Fibroblast of lung (primary cell): ENCODE measurements at regions not wholly inside any gene's neighbourhood (a gene's known extent, or its start where the extent isn't known, plus 50 kb on each side); places are given as distances from the start of the nearest gene placed in this dataset.
"Not testable (repeated sequence)": the region's sequence is repeated elsewhere in the genome, so short reads cannot be mapped to it uniquely, and the experiment has no call there.

Experiments
- DNase-seq, 2 donors: peaks; one replicate each; pipeline versions ENCODE4 v3.0.0 to v3.0.0-alpha.2; 2010; ENCODE audit warnings: low read depth in 2 of 2
- H2AFZ ChIP-seq: 2 replicates; pipeline ENCODE4 v1.5.1; 2012; ENCODE audit warnings: low read length, control low read depth, inconsistent platforms
- H3K27ac ChIP-seq: 2 replicates; pipeline ENCODE4 v1.5.1; 2011; ENCODE audit warnings: low read length, control low read depth; ENCODE audit not compliant: insufficient read depth
- H3K27me3 ChIP-seq: 2 replicates; pipeline ENCODE4 v1.5.1; 2011; ENCODE audit warnings: mild to moderate bottlenecking, low read length; ENCODE audit not compliant: control insufficient read depth, insufficient read depth
- H3K36me3 ChIP-seq: 2 replicates; pipeline ENCODE4 v1.5.1; 2011; ENCODE audit warnings: low read length; ENCODE audit not compliant: control insufficient read depth, insufficient read depth
- H3K4me1 ChIP-seq: 2 replicates; pipeline ENCODE4 v1.5.1; 2011; ENCODE audit warnings: low read length; ENCODE audit not compliant: control insufficient read depth, insufficient read depth; ENCODE audit errors: extremely low read depth
- H3K4me2 ChIP-seq: 2 replicates; pipeline ENCODE4 v1.5.1; 2011; ENCODE audit warnings: low read length, control low read depth; ENCODE audit not compliant: insufficient read depth; ENCODE audit errors: extremely low read depth
- H3K4me3 ChIP-seq, 4 experiments: fragments of 200-600 bp in 1 of 4; sonication (generic) in 1 of 4; replicated peaks in 1 of 4; 2 replicates each; pipeline ENCODE4 v1.5.1; 2011 to 2016; ENCODE audit warnings: low read length in 4 of 4, low read depth in 3 of 4, mild to moderate bottlenecking in 3 of 4, control low read depth in 2 of 4, inconsistent platforms in 1 of 4, mixed read lengths in 1 of 4; ENCODE audit not compliant: insufficient read depth in 1 of 4; ENCODE audit errors: control extremely low read depth in 1 of 4
- H3K79me2 ChIP-seq: 2 replicates; pipeline ENCODE4 v1.5.1; 2012; ENCODE audit warnings: mild to moderate bottlenecking, low read length, inconsistent platforms; ENCODE audit not compliant: control insufficient read depth, insufficient read depth
- H3K9ac ChIP-seq: 2 replicates; pipeline ENCODE4 v1.5.1; 2011; ENCODE audit warnings: mild to moderate bottlenecking, low read length, control low read depth; ENCODE audit not compliant: insufficient read depth
- H3K9me3 ChIP-seq: 2 replicates; pipeline ENCODE4 v1.5.1; 2012; ENCODE audit warnings: low read depth, low read length; ENCODE audit not compliant: control insufficient read depth, insufficient read depth
- H4K20me1 ChIP-seq: 2 replicates; pipeline ENCODE4 v1.5.1; 2011; ENCODE audit warnings: low read length; ENCODE audit not compliant: control insufficient read depth, insufficient read depth; ENCODE audit errors: extremely low read depth
- CTCF ChIP-seq, 2 donors: IDR thresholded peaks in 1 of 2; conservative IDR thresholded peaks in 1 of 2; 1 replicate in 1 of 2; 2 replicates in 1 of 2; pipeline ENCODE4 v1.5.1; 2011 to 2012; ENCODE audit warnings: low read length in 2 of 2, control low read depth in 1 of 2, inconsistent platforms in 1 of 2, low read depth in 1 of 2, mild to moderate bottlenecking in 1 of 2

- not testable (repeated sequence) for H3K9me3 ChIP-seq, H4K20me1 ChIP-seq, H2AFZ ChIP-seq, H3K27ac ChIP-seq, H3K4me1 ChIP-seq, H3K27me3 ChIP-seq, H3K4me3 ChIP-seq, H3K79me2 ChIP-seq, H3K9ac ChIP-seq, H3K36me3 ChIP-seq
- DNase-seq: peak in 1 of 2 donors; percentile 18
- TF ChIP-seq CTCF (conservative IDR thresholded peaks at IDR 0.05 in 1 of 2, IDR thresholded peaks at IDR 0.05 in 1 of 2; ENCODE audit: low read depth in 1 of 2, low read length in 2 of 2): peak; percentile 18 to 26
- H3K4me2 ChIP-seq: peak overlapping the region; percentile 48
These were observed 178.9 kb upstream of the POMZP3 start for GRCh38 chr7:76806010-76806409.

GRCh38 chr7:76805262-76805661 lies 178.2 kb upstream of the POMZP3 start:
- H4K20me1 ChIP-seq, H3K4me3 ChIP-seq, H2AFZ ChIP-seq, H3K9me3 ChIP-seq, H3K4me1 ChIP-seq, H3K9ac ChIP-seq, H3K36me3 ChIP-seq, H3K27ac ChIP-seq, H3K27me3 ChIP-seq, H3K79me2 ChIP-seq, H3K4me2 ChIP-seq, DNase-seq: not testable (repeated sequence)

GRCh38 chr7:76797639-76798038 lies 170.6 kb upstream of the POMZP3 start:
- not testable (repeated sequence) for H3K27ac ChIP-seq, H3K9me3 ChIP-seq, H3K9ac ChIP-seq, H3K36me3 ChIP-seq, H3K79me2 ChIP-seq, H3K27me3 ChIP-seq, H2AFZ ChIP-seq, H4K20me1 ChIP-seq, H3K4me1 ChIP-seq, H3K4me3 ChIP-seq, H3K4me2 ChIP-seq
- peak; percentile 15 to 17 for DNase-seq

GRCh38 chr7:76780693-76781092 lies 153.6 kb upstream of the POMZP3 start:
- H3K4me3 ChIP-seq, H3K9me3 ChIP-seq, H4K20me1 ChIP-seq, H3K9ac ChIP-seq, H3K79me2 ChIP-seq, H2AFZ ChIP-seq, H3K36me3 ChIP-seq, H3K27ac ChIP-seq, H3K27me3 ChIP-seq, DNase-seq, H3K4me1 ChIP-seq, H3K4me2 ChIP-seq: not testable (repeated sequence)

GRCh38 chr7:76774279-76774678 lies 147.2 kb upstream of the POMZP3 start:
- not testable (repeated sequence) for H3K9ac ChIP-seq, H3K27me3 ChIP-seq, H4K20me1 ChIP-seq, DNase-seq, H3K4me2 ChIP-seq, H2AFZ ChIP-seq, H3K79me2 ChIP-seq, H3K9me3 ChIP-seq, H3K36me3 ChIP-seq, H3K4me3 ChIP-seq, H3K27ac ChIP-seq, H3K4me1 ChIP-seq

- not testable (repeated sequence) for H3K9me3 ChIP-seq, H4K20me1 ChIP-seq, H3K4me2 ChIP-seq, H3K27ac ChIP-seq, H3K9ac ChIP-seq, H3K79me2 ChIP-seq, H3K27me3 ChIP-seq, H3K4me3 ChIP-seq, H3K4me1 ChIP-seq, DNase-seq, H2AFZ ChIP-seq, H3K36me3 ChIP-seq
These were observed 144.9 kb upstream of the POMZP3 start for GRCh38 chr7:76771980-76772379.
